ENCODE measurements at regions not wholly inside any gene's neighbourhood (a gene's known extent, or its start where the extent isn't known, plus 50 kb on each side); places are given as distances from the start of the nearest gene placed in this dataset.

DNA sequence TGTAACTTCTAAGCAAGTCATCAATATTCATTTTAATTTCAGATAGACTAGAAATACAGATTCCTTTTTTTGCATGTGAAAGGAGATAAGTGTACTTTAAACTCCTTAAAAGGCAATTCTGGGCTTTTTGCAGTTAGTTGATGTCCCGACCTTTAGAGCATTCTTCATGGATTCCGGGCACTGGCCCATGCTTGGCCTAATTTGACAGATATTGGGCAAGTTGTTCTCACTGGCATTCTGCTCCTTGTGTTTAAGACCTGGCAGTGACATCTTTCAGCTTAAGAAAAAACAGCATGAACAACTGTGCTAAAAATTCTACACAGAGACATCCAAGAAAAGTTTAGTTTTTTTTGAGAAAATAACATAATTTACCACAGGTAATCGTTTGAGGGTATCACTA, 1037.2 kb downstream of the PCDH18 start:
- no peak for DNase-seq
- no peak overlapping the region for H3K4me3 Mint-ChIP-seq
- 76% methylated on average over 2 of the region's 3 CpGs for WGBS (ENCODE audit: insufficient coverage)

DNA sequence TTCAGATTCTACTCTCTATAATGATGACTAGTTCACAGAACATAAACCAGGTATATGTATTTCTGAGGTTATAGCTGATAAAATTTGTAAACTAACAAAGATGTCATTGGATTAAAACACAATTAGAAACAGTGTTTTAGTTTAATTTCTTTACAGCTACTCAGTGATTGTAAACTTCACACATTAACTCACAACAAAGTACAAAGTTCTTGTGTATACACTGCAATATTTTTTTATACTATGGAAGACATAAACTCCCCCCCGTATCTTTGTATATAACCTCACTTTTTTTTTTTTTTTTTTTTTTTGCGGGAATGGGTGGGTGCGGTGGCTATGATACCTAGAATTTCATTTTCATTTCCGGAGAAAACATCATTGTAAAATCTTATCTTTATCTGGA, 1043.2 kb downstream of the PCDH18 start:
- H3K36me3 ChIP-seq (replicated peaks in 1 of 2; ENCODE audit: control insufficient read depth in 1 of 2, insufficient read depth in 2 of 2, low read length in 2 of 2) = no peaks in the 10 kb centered on the region
- TF ChIP-seq, protein P1, sequence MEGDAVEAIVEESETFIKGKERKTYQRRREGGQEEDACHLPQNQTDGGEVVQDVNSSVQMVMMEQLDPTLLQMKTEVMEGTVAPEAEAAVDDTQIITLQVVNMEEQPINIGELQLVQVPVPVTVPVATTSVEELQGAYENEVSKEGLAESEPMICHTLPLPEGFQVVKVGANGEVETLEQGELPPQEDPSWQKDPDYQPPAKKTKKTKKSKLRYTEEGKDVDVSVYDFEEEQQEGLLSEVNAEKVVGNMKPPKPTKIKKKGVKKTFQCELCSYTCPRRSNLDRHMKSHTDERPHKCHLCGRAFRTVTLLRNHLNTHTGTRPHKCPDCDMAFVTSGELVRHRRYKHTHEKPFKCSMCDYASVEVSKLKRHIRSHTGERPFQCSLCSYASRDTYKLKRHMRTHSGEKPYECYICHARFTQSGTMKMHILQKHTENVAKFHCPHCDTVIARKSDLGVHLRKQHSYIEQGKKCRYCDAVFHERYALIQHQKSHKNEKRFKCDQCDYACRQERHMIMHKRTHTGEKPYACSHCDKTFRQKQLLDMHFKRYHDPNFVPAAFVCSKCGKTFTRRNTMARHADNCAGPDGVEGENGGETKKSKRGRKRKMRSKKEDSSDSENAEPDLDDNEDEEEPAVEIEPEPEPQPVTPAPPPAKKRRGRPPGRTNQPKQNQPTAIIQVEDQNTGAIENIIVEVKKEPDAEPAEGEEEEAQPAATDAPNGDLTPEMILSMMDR (IDR thresholded peaks at IDR 0.05) = no peak
- H3K4me2 ChIP-seq (replicated peaks; ENCODE audit: extremely low read depth, low read length, poor library complexity, severe bottlenecking) = no peak overlapping the region
- no peaks in the 10 kb centered on the region for H3K79me2 ChIP-seq (ENCODE audit: insufficient read depth, low read length)
- H3K27me3 Mint-ChIP-seq (ENCODE audit: low read depth in 3 of 3) = no peaks in the 10 kb centered on the region
- no peak for DNase-seq
- intact Hi-C loops (cut with micrococcal nuclease) = no loop called here
- H3K4me3 Mint-ChIP-seq = no peak overlapping the region
- no peak overlapping the region for H3K27ac ChIP-seq (ENCODE audit: low read depth in 1 of 2, low read length in 2 of 2)
- H2AFZ ChIP-seq (ENCODE audit: insufficient read depth, low read depth, low read length, poor library complexity, severe bottlenecking) = no peak overlapping the region
- H3K4me1 Mint-ChIP-seq = no peaks in the 10 kb centered on the region
- H3K9me3 ChIP-seq (replicated peaks in 1 of 2; ENCODE audit: control insufficient read depth in 1 of 2, insufficient read depth in 1 of 2, low read length in 2 of 2) = no peaks in the 10 kb centered on the region
- no peak overlapping the region for H3K9ac ChIP-seq (ENCODE audit: insufficient read depth, low read length, poor library complexity, severe bottlenecking)
- no peaks in the 10 kb centered on the region for H4K20me1 ChIP-seq (ENCODE audit: insufficient read depth, low read length)
- no peaks in the 10 kb centered on the region for H3K27me3 ChIP-seq (ENCODE audit: control insufficient read depth in 2 of 2, insufficient read depth in 2 of 2, low read length in 2 of 2)
- peaks cover 0 to 6% (median 0%) of the 10 kb centered on the region in 7 donors for H3K9me3 Mint-ChIP-seq
- H3K4me1 ChIP-seq (ENCODE audit: control insufficient read depth in 1 of 2, insufficient read depth in 2 of 2, low read length in 2 of 2) = no peaks in the 10 kb centered on the region
- no peaks in the 10 kb centered on the region for H3K36me3 Mint-ChIP-seq
- no CpG with 5 or more reads among the region's 4 CpGs for WGBS (ENCODE audit: insufficient coverage)
- H3K27ac Mint-ChIP-seq = no peak overlapping the region
- H3K4me3 ChIP-seq (replicated peaks in 1 of 3; ENCODE audit: low read depth in 2 of 3, low read length in 3 of 3) = no peak overlapping the region

More for the DNA sequence above, 1037.2 kb downstream of the PCDH18 start:
- Histone ChIP-seq H3K4me1 (ENCODE audit: control insufficient read depth in 1 of 2, insufficient read depth in 2 of 2, low read length in 2 of 2) (no peaks in the 10 kb centered on the region), H3K36me3 (replicated peaks in 1 of 2; ENCODE audit: control insufficient read depth in 1 of 2, insufficient read depth in 2 of 2, low read length in 2 of 2) (no peaks in the 10 kb centered on the region), H3K79me2 (ENCODE audit: insufficient read depth, low read length) (no peaks in the 10 kb centered on the region), H3K27me3 (ENCODE audit: control insufficient read depth in 2 of 2, insufficient read depth in 2 of 2, low read length in 2 of 2) (no peaks in the 10 kb centered on the region), H2AFZ (ENCODE audit: insufficient read depth, low read depth, low read length, poor library complexity, severe bottlenecking) (no peak overlapping the region), H3K9me3 (replicated peaks in 1 of 2; ENCODE audit: control insufficient read depth in 1 of 2, insufficient read depth in 1 of 2, low read length in 2 of 2) (no peaks in the 10 kb centered on the region), H4K20me1 (ENCODE audit: insufficient read depth, low read length) (no peaks in the 10 kb centered on the region), H3K4me2 (replicated peaks; ENCODE audit: extremely low read depth, low read length, poor library complexity, severe bottlenecking) (no peak overlapping the region), H3K4me3 (replicated peaks in 1 of 3; ENCODE audit: low read depth in 2 of 3, low read length in 3 of 3) (no peak overlapping the region), H3K9ac (ENCODE audit: insufficient read depth, low read length, poor library complexity, severe bottlenecking) (no peak overlapping the region), H3K27ac (ENCODE audit: low read depth in 1 of 2, low read length in 2 of 2) (no peak overlapping the region)
- Mint-ChIP-seq H3K27ac (no peak overlapping the region), H3K36me3 (no peaks in the 10 kb centered on the region), H3K4me1 (no peaks in the 10 kb centered on the region), H3K27me3 (ENCODE audit: low read depth in 3 of 3) (no peaks in the 10 kb centered on the region), H3K9me3 (peaks cover 0 to 2% (median 0%) of the 10 kb centered on the region in 7 donors)
- TF ChIP-seq, protein P1 (IDR thresholded peaks at IDR 0.05) = no peak
- intact Hi-C loops (cut with micrococcal nuclease) = no loop called here
